ENCODE measurements at regions not wholly inside any gene's neighbourhood (a gene's known extent, or its start where the extent isn't known, plus 50 kb on each side); places are given as distances from the start of the nearest gene placed in this dataset.

DNA sequence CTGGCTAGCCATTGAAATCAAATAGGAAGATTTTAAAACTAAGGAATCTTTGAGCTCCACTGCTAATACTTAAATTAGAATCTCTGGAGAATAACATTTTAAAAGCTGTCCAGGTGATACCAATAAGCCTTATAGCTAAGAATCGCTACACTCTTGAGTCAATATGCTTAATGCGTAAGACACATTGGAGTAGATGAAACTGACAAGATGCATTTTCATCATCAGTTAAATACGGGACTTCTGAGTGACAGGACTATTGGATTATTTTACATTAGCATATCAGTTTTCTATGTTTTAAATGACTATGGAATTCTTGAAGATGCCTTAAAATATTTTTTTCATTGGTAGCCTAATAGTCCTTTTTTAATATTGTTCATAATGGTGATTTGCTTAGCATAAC, 80.2 kb downstream of the ATOH1 start:
- ChIA-PET SMC1A (ENCODE audit: uncharacterized antibody, unreplicated experiment) (no interaction called here), POLR2A (no interaction called here), CTCF (no interaction called here), RAD21 (ENCODE audit: unreplicated experiment) (no interaction called here)
- Histone ChIP-seq H3K36me3 (ENCODE audit: control insufficient read depth in 2 of 2, insufficient read depth in 2 of 2, low read length in 1 of 2) (no peaks in the 10 kb centered on the region), H4K20me1 (ENCODE audit: control insufficient read depth, insufficient read depth) (no peaks in the 10 kb centered on the region), H2AFZ (ENCODE audit: control insufficient read depth, low read depth, low read length) (no peak overlapping the region), H3K9me3 (replicated peaks; ENCODE audit: control insufficient read depth, insufficient read depth, low read length) (no peaks in the 10 kb centered on the region), H3K9ac (ENCODE audit: control insufficient read depth, insufficient read depth, low read length) (no peak overlapping the region), H3K79me2 (ENCODE audit: control insufficient read depth, insufficient read depth, low read length) (no peaks in the 10 kb centered on the region), H3K4me1 (ENCODE audit: control insufficient read depth, insufficient read depth, low read length) (no peaks in the 10 kb centered on the region), H3K4me3 (no peak overlapping the region), H3K27me3 (replicated peaks in 1 of 2; ENCODE audit: control insufficient read depth in 2 of 2, insufficient read depth in 2 of 2, low read length in 1 of 2) (no peaks in the 10 kb centered on the region), H3K4me2 (ENCODE audit: control insufficient read depth, insufficient read depth) (no peak overlapping the region), H3K27ac (ENCODE audit: control insufficient read depth, insufficient read depth) (no peak overlapping the region)
- no TSS peak for BruUV-seq (replicated peaks)
- 59% methylated on average over 3 of the region's 3 CpGs for WGBS (ENCODE audit: insufficient coverage, insufficient replicate concordance, low lambda C conversion rate, missing lambda C conversion rate)
- FAIRE-seq (no peak), ATAC-seq (no peak), DNase-seq (ENCODE audit: low read depth, low spot score) (no peak)
- in situ Hi-C loops (cut with MboI), result no loop called here
- TF ChIP-seq RELA (IDR thresholded peaks at IDR 0.05; ENCODE audit: borderline replicate concordance, partially characterized antibody) (no peak), PAX5 (IDR thresholded peaks at IDR 0.05; ENCODE audit: borderline replicate concordance, low read depth, low read length) (no peak), ZNF274 (IDR thresholded peaks at IDR 0.05; ENCODE audit: insufficient read depth, insufficient read length) (no peak)
- intact Hi-C loops (cut with micrococcal nuclease; ENCODE audit: unreplicated experiment), result no loop called here

DNA sequence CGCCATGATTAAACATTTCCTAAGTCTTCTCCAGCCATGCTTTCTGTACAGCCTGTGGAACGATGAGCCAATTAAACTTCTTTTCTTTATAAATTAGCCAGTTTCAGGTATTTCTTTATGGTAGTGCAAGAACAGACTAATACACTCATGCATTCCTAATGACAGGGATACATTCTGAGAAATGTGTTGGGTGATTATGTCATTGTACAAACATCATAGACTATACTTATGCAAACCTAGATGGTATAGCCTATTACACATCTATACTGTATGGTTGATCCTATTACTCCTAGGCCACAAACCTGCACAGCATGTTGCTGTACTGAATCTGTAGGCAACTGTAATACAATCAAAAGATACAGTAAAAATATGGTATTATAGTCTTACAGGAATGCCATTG, 83.1 kb downstream of the ATOH1 start:
- no peak overlapping the region for H3K27ac ChIP-seq (ENCODE audit: control insufficient read depth, insufficient read depth)
- ATAC-seq (no peak), DNase-seq (ENCODE audit: low read depth, low spot score) (no peak), FAIRE-seq (no peak)
- no peak for TF ChIP-seq TAF1 (IDR thresholded peaks at IDR 0.05; ENCODE audit: borderline replicate concordance, low read depth, low read length)
- TF ChIP-seq, protein P1, sequence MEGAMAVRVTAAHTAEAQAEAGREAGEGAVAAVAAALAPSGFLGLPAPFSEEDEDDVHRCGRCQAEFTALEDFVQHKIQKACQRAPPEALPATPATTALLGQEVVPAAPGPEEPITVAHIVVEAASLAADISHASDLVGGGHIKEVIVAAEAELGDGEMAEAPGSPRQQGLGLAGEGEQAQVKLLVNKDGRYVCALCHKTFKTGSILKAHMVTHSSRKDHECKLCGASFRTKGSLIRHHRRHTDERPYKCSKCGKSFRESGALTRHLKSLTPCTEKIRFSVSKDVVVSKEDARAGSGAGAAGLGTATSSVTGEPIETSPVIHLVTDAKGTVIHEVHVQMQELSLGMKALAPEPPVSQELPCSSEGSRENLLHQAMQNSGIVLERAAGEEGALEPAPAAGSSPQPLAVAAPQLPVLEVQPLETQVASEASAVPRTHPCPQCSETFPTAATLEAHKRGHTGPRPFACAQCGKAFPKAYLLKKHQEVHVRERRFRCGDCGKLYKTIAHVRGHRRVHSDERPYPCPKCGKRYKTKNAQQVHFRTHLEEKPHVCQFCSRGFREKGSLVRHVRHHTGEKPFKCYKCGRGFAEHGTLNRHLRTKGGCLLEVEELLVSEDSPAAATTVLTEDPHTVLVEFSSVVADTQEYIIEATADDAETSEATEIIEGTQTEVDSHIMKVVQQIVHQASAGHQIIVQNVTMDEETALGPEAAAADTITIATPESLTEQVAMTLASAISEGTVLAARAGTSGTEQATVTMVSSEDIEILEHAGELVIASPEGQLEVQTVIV (IDR thresholded peaks at IDR 0.05; ENCODE audit: borderline replicate concordance, partially characterized antibody), result no peak
- TF ChIP-seq SIN3A (IDR thresholded peaks at IDR 0.05; ENCODE audit: low read depth, low read length), result no peak
- TF ChIP-seq IRF4 (IDR thresholded peaks at IDR 0.05; ENCODE audit: low read depth, low read length), result no peak
- ChIA-PET POLR2A (no interaction called here), SMC1A (ENCODE audit: uncharacterized antibody, unreplicated experiment) (no interaction called here), RAD21 (ENCODE audit: unreplicated experiment) (no interaction called here), CTCF (no interaction called here)
- in situ Hi-C loops (cut with MboI), result no loop called here
- H3K9ac ChIP-seq (ENCODE audit: control insufficient read depth, insufficient read depth, low read length), result no peak overlapping the region
- H3K4me2 ChIP-seq (ENCODE audit: control insufficient read depth, insufficient read depth), result no peak overlapping the region
- 41% methylated on average over 2 of the region's 2 CpGs for WGBS (ENCODE audit: insufficient coverage, insufficient replicate concordance, low lambda C conversion rate, missing lambda C conversion rate)
- no peaks in the 10 kb centered on the region for H3K79me2 ChIP-seq (ENCODE audit: control insufficient read depth, insufficient read depth, low read length)
- no peaks in the 10 kb centered on the region for H3K4me1 ChIP-seq (ENCODE audit: control insufficient read depth, insufficient read depth, low read length)
- no peaks in the 10 kb centered on the region for H4K20me1 ChIP-seq (ENCODE audit: control insufficient read depth, insufficient read depth)
- intact Hi-C loops (cut with micrococcal nuclease; ENCODE audit: unreplicated experiment), result no loop called here
- H2AFZ ChIP-seq (ENCODE audit: control insufficient read depth, low read depth, low read length), result no peak overlapping the region
- no peak overlapping the region for H3K4me3 ChIP-seq
- H3K9me3 ChIP-seq (replicated peaks; ENCODE audit: control insufficient read depth, insufficient read depth, low read length), result no peaks in the 10 kb centered on the region
- H3K27me3 ChIP-seq (replicated peaks in 1 of 2; ENCODE audit: control insufficient read depth in 2 of 2, insufficient read depth in 2 of 2, low read length in 1 of 2), result no peaks in the 10 kb centered on the region
- H3K36me3 ChIP-seq (ENCODE audit: control insufficient read depth in 2 of 2, insufficient read depth in 2 of 2, low read length in 1 of 2), result no peaks in the 10 kb centered on the region
- BruUV-seq (replicated peaks), result no TSS peak

All from GM12878 (cell line).